IMR-90 (cell line): ENCODE measurements at regions not wholly inside any gene's neighbourhood (a gene's known extent, or its start where the extent isn't known, plus 50 kb on each side); places are given as distances from the start of the nearest gene placed in this dataset.

Source experiments
- ATAC-seq: fragments of 200-7000 bp; cut with Tn5 transposase; 2 replicates; pipeline ENCODE4 v1.9.1; 2020; ENCODE audit warnings: low read depth, mild to moderate bottlenecking, moderate library complexity
- BruUV-seq: library from RNA; stranded (reverse); fragments of 400-500 nt; replicated peaks from 2 replicates; lab custom pipeline; 2021; lab: Mats Ljungman, UMichigan
- CTCF ChIA-PET: fragments of 300-600 bp; formaldehyde crosslinking; extraction: SDS; loops from one replicate; lab custom pipeline; 2021; ENCODE audit warnings: antibody characterized with exemption; lab: Yijun Ruan, JAX
- POLR2A ChIA-PET: fragments of 300-600 bp; sonication (Branson Sonifier 250); formaldehyde crosslinking; loops from one replicate; lab custom pipeline; 2022; ENCODE audit warnings: antibody characterized with exemption; ENCODE audit not compliant: unreplicated experiment; lab: Charles Lee
- DNase-seq: peaks from one replicate; pipeline ENCODE4 v3.0.0; 2013
- H2AFZ ChIP-seq: replicated peaks from 2 replicates; pipeline ENCODE3; 2013; ENCODE audit warnings: low read length, mild to moderate bottlenecking; ENCODE audit not compliant: poor library complexity
- H2AK5ac ChIP-seq: 2 replicates; pipeline ENCODE4 v1.6.1; 2013; ENCODE audit warnings: low read depth, low read length, inconsistent platforms
- H2AK9ac ChIP-seq: replicated peaks from 2 replicates; pipeline ENCODE3; 2013; ENCODE audit warnings: mild to moderate bottlenecking, low read depth, low read length, moderate library complexity; ENCODE audit not compliant: poor library complexity
- H2BK120ac ChIP-seq: 2 replicates; pipeline ENCODE4 v1.6.1; 2013; ENCODE audit warnings: low read depth, low read length, inconsistent platforms
- H2BK15ac ChIP-seq: 3 replicates; pipeline ENCODE4 v1.6.1; 2013; ENCODE audit warnings: low read depth, low read length, inconsistent platforms
- H2BK20ac ChIP-seq: 2 replicates; pipeline ENCODE4 v1.6.1; 2013; ENCODE audit warnings: low read depth, mild to moderate bottlenecking, inconsistent platforms, low read length, moderate library complexity
- H2BK5ac ChIP-seq: 2 replicates; pipeline ENCODE4 v1.6.1; 2013; ENCODE audit warnings: mild to moderate bottlenecking, low read depth, low read length, inconsistent platforms; ENCODE audit not compliant: poor library complexity, severe bottlenecking
- H3K14ac ChIP-seq: replicated peaks from 2 replicates; pipeline ENCODE4 v1.6.1; 2013; ENCODE audit warnings: low read depth, low read length, inconsistent platforms
- H3K18ac ChIP-seq: 2 replicates; pipeline ENCODE4 v1.6.1; 2013; ENCODE audit warnings: low read depth, low read length, control low read depth
- H3K23ac ChIP-seq: 2 replicates; pipeline ENCODE4 v1.6.1; 2013; ENCODE audit warnings: low read depth, low read length, inconsistent platforms
- H3K27ac ChIP-seq: 2 replicates; pipeline ENCODE4 v1.5.1; 2013; ENCODE audit warnings: mild to moderate bottlenecking, control low read depth, low read length; ENCODE audit not compliant: insufficient read depth
- H3K27me3 ChIP-seq: 2 replicates; pipeline ENCODE4 v1.6.1; 2013; ENCODE audit warnings: low read length; ENCODE audit not compliant: control insufficient read depth, insufficient read depth
- H3K36me3 ChIP-seq: 2 replicates; pipeline ENCODE4 v1.6.1; 2013; ENCODE audit warnings: low read length, mixed read lengths; ENCODE audit not compliant: control insufficient read depth, insufficient read depth
- H3K4ac ChIP-seq: 2 replicates; pipeline ENCODE4 v1.6.1; 2013; ENCODE audit warnings: low read depth, low read length, inconsistent platforms
- H3K4me1 ChIP-seq: 2 replicates; pipeline ENCODE4 v1.6.1; 2013; ENCODE audit warnings: low read length, mixed read lengths; ENCODE audit not compliant: control insufficient read depth, insufficient read depth
- H3K4me2 ChIP-seq: 2 replicates; pipeline ENCODE4 v1.6.1; 2013; ENCODE audit warnings: low read depth, mild to moderate bottlenecking, control low read depth, low read length, moderate library complexity
- H3K4me3 ChIP-seq: 2 replicates; pipeline ENCODE4 v1.5.1; 2013; ENCODE audit warnings: low read depth, mild to moderate bottlenecking, control low read depth, low read length, moderate library complexity; ENCODE audit not compliant: insufficient read depth
- H3K56ac ChIP-seq: 2 replicates; pipeline ENCODE4 v1.6.1; 2013; ENCODE audit warnings: low read length, inconsistent platforms; ENCODE audit not compliant: insufficient read depth; ENCODE audit errors: extremely low read depth
- H3K79me1 ChIP-seq, 2 experiments: 2 replicates each; pipeline ENCODE4 v1.6.1; 2013; ENCODE audit warnings: low read length in 2 of 2, inconsistent platforms in 1 of 2, low read depth in 1 of 2
- H3K9ac ChIP-seq: 2 replicates; pipeline ENCODE4 v1.6.1; 2013; ENCODE audit warnings: low read depth, low read length, control low read depth
- H3K9me1 ChIP-seq: 2 replicates; pipeline ENCODE4 v1.6.1; 2013; ENCODE audit warnings: low read length, inconsistent platforms; ENCODE audit not compliant: insufficient read depth
- H3K9me3 ChIP-seq: 2 replicates; pipeline ENCODE4 v1.6.1; 2013; ENCODE audit warnings: low read length; ENCODE audit not compliant: control insufficient read depth, insufficient read depth
- H4K20me1 ChIP-seq: 2 replicates; pipeline ENCODE4 v1.6.1; 2013; ENCODE audit warnings: low read length, inconsistent platforms; ENCODE audit not compliant: insufficient read depth
- H4K5ac ChIP-seq: 2 replicates; pipeline ENCODE4 v1.6.1; 2013; ENCODE audit warnings: mild to moderate bottlenecking, low read depth, low read length, control low read depth
- H4K8ac ChIP-seq, 2 experiments: 2 replicates each; pipeline ENCODE4 v1.6.1; 2013; ENCODE audit warnings: low read depth in 2 of 2, low read length in 2 of 2, control low read depth in 1 of 2, inconsistent platforms in 1 of 2
- H4K91ac ChIP-seq: 2 replicates; pipeline ENCODE4 v1.6.1; 2013; ENCODE audit warnings: low read depth, low read length, inconsistent platforms; ENCODE audit not compliant: insufficient read depth
- BHLHE40 ChIP-seq: fragments of 150-350 bp; IDR thresholded peaks from 2 replicates; pipeline ENCODE4 v1.6.1; 2016; ENCODE audit warnings: mild to moderate bottlenecking, low read depth, low read length
- CHD1 ChIP-seq: IDR thresholded peaks from 2 replicates; pipeline ENCODE4 v1.6.1; 2012; ENCODE audit warnings: low read depth, low read length, improper control_type of control experiment
- MAFK ChIP-seq: IDR thresholded peaks from 2 replicates; pipeline ENCODE4 v1.6.1; 2012; ENCODE audit warnings: low read depth, low read length, improper control_type of control experiment
- MXI1 ChIP-seq: IDR thresholded peaks from 2 replicates; pipeline ENCODE4 v1.6.1; 2012; ENCODE audit warnings: low read depth, mild to moderate bottlenecking, low read length, moderate library complexity, borderline replicate concordance
- POLR2A ChIP-seq: IDR thresholded peaks from 2 replicates; pipeline ENCODE4 v1.6.1; 2012; ENCODE audit warnings: mild to moderate bottlenecking, low read depth, low read length
- RFX5 ChIP-seq: IDR thresholded peaks from 2 replicates; pipeline ENCODE4 v1.8.0; 2012; ENCODE audit warnings: low read depth, mild to moderate bottlenecking, low read length, moderate library complexity
- SMC3 ChIP-seq: fragments of 150-350 bp; IDR thresholded peaks from 2 replicates; pipeline ENCODE4 v1.6.1; 2016; ENCODE audit warnings: low read depth, mild to moderate bottlenecking, antibody characterized with exemption, low read length, moderate library complexity
- WGBS, 2 experiments: methylation state at CpG; one replicate each; pipeline versions ENCODE4 v1.1.5 to v1.1.7; 2013; ENCODE audit warnings: missing lambda C conversion rate in 2 of 2; ENCODE audit not compliant: insufficient read length in 1 of 2; ENCODE audit errors: extremely low coverage in 2 of 2; 5-methylcytosine and 5-hydroxymethylcytosine counted together
- dilution Hi-C: fragments of 300-500 bp; cut with HindIII; formaldehyde crosslinking; loops from one replicate; pipeline ENCODE4 v1.14.3; 2018; ENCODE audit warnings: low sequenced_read_pairs; ENCODE audit not compliant: unreplicated experiment
- in situ Hi-C: fragments of 300-500 bp; cut with MboI; formaldehyde crosslinking; loops from 3 replicates; pipeline ENCODE4 v1.14.3; 2019; ENCODE audit warnings: low sequenced_read_pairs, inconsistent platforms, mixed read lengths
- intact Hi-C: fragments of 100-400 bp; cut with micrococcal nuclease; formaldehyde crosslinking; loops from 2 replicates; pipeline ENCODE4 v1.10.0; 2022
- TF ChIP-seq, protein P1 (sequence below): fragments of 150-350 bp; IDR thresholded peaks from 2 replicates; pipeline ENCODE4 v1.6.1; 2016; ENCODE audit warnings: low read depth, mild to moderate bottlenecking, low read length, moderate library complexity, borderline replicate concordance

DNA sequence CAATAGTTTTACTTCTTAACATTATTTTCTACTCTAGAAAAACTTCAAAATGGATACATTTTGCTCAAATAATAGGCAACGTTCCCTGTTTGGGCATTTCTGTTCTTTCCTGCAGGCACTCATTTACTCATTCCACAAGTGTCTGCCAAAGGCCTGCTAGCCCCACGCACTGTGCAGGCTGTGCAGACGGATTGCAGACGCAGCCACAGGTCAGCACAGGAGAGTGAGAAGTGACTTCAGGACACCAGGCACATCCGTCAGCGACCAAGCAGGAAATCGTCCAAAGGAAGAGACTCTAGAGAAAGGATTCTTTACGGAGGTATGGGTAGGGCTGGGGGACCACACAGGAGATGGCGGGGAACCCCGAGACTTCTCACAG lies 103.0 kb upstream of the AGAP1 start:
- BruUV-seq, result no TSS peak
- Histone ChIP-seq H2BK20ac (no peak overlapping the region), H3K9ac (no peak overlapping the region), H2BK5ac (no peak overlapping the region), H4K20me1 (no peaks in the 10 kb centered on the region), H3K9me1 (peaks cover 6% of the 10 kb centered on the region; the same call in 1 of the 2 replicates), H3K9me3 (no peaks in the 10 kb centered on the region), H3K56ac (no peak overlapping the region), H3K23ac (no peak overlapping the region), H3K27me3 (no peaks in the 10 kb centered on the region; the same call in 1 of the 2 replicates), H3K4me1 (peaks cover 2% of the 10 kb centered on the region), H3K36me3 (no peaks in the 10 kb centered on the region), H3K4me3 (no peak overlapping the region), H2AFZ (peak overlapping the region; percentile 47), H4K91ac (no peak overlapping the region), H3K79me1 (no peaks in the 10 kb centered on the region), H3K4me2 (no peak overlapping the region), H3K27ac (no peak overlapping the region), H4K8ac (no peak overlapping the region), H2BK15ac (no peak overlapping the region), H2BK120ac (no peak overlapping the region), H2AK9ac (no peak overlapping the region), H3K4ac (no peak overlapping the region), H3K14ac (no peak overlapping the region), H3K18ac (no peak overlapping the region), H4K5ac (no peak overlapping the region), H2AK5ac (no peak overlapping the region)
- no peak for DNase-seq
- in situ Hi-C loops (no loop called here), dilution Hi-C loops (no loop called here), intact Hi-C loops (no loop called here)
- 57% methylated on average over 2 of the region's 10 CpGs; no CpG with 5 or more reads in 1 of the 2 experiments for WGBS, 2 experiments
- ChIA-PET POLR2A (no interaction called here), CTCF (no interaction called here)
- ATAC-seq, result no peak
- TF ChIP-seq RFX5, result no peak
- TF ChIP-seq POLR2A, result no peak
- no peak for TF ChIP-seq MAFK
- TF ChIP-seq SMC3, result no peak
- no peak for TF ChIP-seq BHLHE40
- no peak for TF ChIP-seq CHD1
- TF ChIP-seq, protein P1, sequence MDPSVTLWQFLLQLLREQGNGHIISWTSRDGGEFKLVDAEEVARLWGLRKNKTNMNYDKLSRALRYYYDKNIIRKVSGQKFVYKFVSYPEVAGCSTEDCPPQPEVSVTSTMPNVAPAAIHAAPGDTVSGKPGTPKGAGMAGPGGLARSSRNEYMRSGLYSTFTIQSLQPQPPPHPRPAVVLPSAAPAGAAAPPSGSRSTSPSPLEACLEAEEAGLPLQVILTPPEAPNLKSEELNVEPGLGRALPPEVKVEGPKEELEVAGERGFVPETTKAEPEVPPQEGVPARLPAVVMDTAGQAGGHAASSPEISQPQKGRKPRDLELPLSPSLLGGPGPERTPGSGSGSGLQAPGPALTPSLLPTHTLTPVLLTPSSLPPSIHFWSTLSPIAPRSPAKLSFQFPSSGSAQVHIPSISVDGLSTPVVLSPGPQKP, result no peak
- TF ChIP-seq MXI1, result no peak
